Suprapubic skin (tissue), 4 donors: ENCODE measurements at regions not wholly inside any gene's neighbourhood (a gene's known extent, or its start where the extent isn't known, plus 50 kb on each side); places are given as distances from the start of the nearest gene placed in this dataset.

ENCODE experiments used
- DNase-seq, 2 donors: peaks; one replicate each; pipeline ENCODE4 v3.0.0-alpha.2; 2019; ENCODE audit warnings: low spot score in 2 of 2
- H3K27ac ChIP-seq: fragments of 200-600 bp; sonication (generic); one replicate; pipeline ENCODE4 v1.5.1; 2019
- H3K27me3 ChIP-seq: fragments of 200-600 bp; sonication (generic); one replicate; pipeline ENCODE4 v1.5.1; 2019
- H3K36me3 ChIP-seq: fragments of 200-600 bp; sonication (generic); one replicate; pipeline ENCODE4 v1.5.1; 2019
- H3K4me1 ChIP-seq: fragments of 200-600 bp; sonication (generic); one replicate; pipeline ENCODE4 v1.5.1; 2019
- H3K4me3 ChIP-seq: fragments of 200-600 bp; sonication (generic); one replicate; pipeline ENCODE4 v1.5.1; 2019; ENCODE audit warnings: mild to moderate bottlenecking
- H3K9me3 ChIP-seq: fragments of 200-600 bp; sonication (generic); one replicate; pipeline ENCODE4 v1.5.1; 2019
- EP300 ChIP-seq: sonication (generic); formaldehyde crosslinking; IDR thresholded peaks from one replicate; pipeline ENCODE4 v1.6.1; 2017; ENCODE audit warnings: antibody characterized with exemption
- POLR2A ChIP-seq, 2 donors: fragments of 450-650 bp; IDR thresholded peaks; one replicate each; pipeline ENCODE4 v1.6.1; 2017; ENCODE audit warnings: antibody characterized with exemption in 2 of 2, mild to moderate bottlenecking in 2 of 2, moderate library complexity in 2 of 2
- POLR2AphosphoS5 ChIP-seq, 3 donors: sonication (generic); formaldehyde crosslinking; IDR thresholded peaks; one replicate each; pipeline ENCODE4 v1.6.1; 2017; ENCODE audit warnings: antibody characterized with exemption in 3 of 3
- WGBS: methylation state at CpG from one replicate; pipeline ENCODE4 v1.1.5; 2018; 5-methylcytosine and 5-hydroxymethylcytosine counted together
- TF ChIP-seq, protein P1 (sequence below), 2 donors: fragments of 200-600 bp in 1 of 2; fragments of 450-650 bp in 1 of 2; sonication (generic) in 1 of 2; IDR thresholded peaks; one replicate each; pipeline ENCODE4 v1.5.1; 2016 to 2019; ENCODE audit warnings: antibody characterized with exemption in 2 of 2, mild to moderate bottlenecking in 1 of 2, moderate library complexity in 1 of 2

DNA sequence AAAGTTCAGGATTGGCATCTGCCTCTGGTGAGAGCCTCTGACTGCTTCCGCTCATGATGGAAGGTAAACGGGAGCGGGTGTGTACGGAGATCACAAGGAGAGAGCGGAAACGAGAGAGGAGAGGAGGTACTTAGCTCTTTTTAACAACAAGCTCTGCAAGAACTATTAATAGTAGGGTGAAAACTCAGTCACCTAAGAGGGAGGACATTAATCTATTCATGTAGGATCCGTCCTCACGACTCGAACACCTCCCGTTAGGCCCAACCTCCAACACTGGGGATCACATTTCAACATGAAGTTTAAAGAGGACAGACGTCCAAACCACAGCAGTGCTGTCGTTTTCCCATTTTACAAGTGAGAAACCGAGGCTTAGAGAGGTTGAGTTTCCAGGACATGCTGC is 173.7 kb downstream of the SLC28A3 start:
- no peak for TF ChIP-seq POLR2AphosphoS5 (IDR thresholded peaks at IDR 0.05)
- TF ChIP-seq EP300, result no peak
- no peak for TF ChIP-seq POLR2A (IDR thresholded peaks at IDR 0.05)
- TF ChIP-seq, protein P1, sequence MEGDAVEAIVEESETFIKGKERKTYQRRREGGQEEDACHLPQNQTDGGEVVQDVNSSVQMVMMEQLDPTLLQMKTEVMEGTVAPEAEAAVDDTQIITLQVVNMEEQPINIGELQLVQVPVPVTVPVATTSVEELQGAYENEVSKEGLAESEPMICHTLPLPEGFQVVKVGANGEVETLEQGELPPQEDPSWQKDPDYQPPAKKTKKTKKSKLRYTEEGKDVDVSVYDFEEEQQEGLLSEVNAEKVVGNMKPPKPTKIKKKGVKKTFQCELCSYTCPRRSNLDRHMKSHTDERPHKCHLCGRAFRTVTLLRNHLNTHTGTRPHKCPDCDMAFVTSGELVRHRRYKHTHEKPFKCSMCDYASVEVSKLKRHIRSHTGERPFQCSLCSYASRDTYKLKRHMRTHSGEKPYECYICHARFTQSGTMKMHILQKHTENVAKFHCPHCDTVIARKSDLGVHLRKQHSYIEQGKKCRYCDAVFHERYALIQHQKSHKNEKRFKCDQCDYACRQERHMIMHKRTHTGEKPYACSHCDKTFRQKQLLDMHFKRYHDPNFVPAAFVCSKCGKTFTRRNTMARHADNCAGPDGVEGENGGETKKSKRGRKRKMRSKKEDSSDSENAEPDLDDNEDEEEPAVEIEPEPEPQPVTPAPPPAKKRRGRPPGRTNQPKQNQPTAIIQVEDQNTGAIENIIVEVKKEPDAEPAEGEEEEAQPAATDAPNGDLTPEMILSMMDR (IDR thresholded peaks at IDR 0.05), result no peak
- no peak for DNase-seq

DNA sequence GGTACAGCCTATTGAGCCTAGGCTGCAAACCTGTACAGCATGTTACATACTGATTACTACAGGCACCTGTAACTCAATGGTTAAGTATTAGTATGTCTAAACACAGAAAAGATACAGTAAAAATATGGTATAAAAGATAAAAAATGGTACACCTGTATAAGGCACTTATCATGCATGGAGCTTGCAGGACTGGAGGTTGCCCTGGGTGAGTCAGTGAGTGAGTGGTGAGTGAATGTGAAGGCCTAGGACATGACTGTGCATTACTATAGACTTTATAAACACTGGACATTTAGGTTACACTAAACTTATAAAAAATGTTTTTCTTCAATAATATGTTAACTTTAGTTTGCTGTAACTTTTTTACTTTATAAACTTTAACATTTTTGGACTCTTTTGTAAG is 171.3 kb downstream of the SLC28A3 start:
- no peaks in the 10 kb centered on the region for H3K27me3 ChIP-seq
- no peak for TF ChIP-seq EP300
- TF ChIP-seq, protein P1 (IDR thresholded peaks at IDR 0.05), result no peak
- TF ChIP-seq POLR2AphosphoS5 (IDR thresholded peaks at IDR 0.05), result no peak
- no peak for TF ChIP-seq POLR2A (IDR thresholded peaks at IDR 0.05)
- no peaks in the 10 kb centered on the region for H3K9me3 ChIP-seq
- no peak for DNase-seq
- no peaks in the 10 kb centered on the region for H3K36me3 ChIP-seq
- no peaks in the 10 kb centered on the region for H3K4me1 ChIP-seq
- no peak overlapping the region for H3K4me3 ChIP-seq
- no peak overlapping the region for H3K27ac ChIP-seq

More for the DNA sequence above, 173.7 kb downstream of the SLC28A3 start:
- H3K4me1 ChIP-seq, result no peaks in the 10 kb centered on the region
- 69% methylated on average over 13 of the region's 13 CpGs for WGBS
- H3K9me3 ChIP-seq, result no peaks in the 10 kb centered on the region
- H3K27me3 ChIP-seq, result no peaks in the 10 kb centered on the region
- no peak overlapping the region for H3K4me3 ChIP-seq
- H3K27ac ChIP-seq, result no peak overlapping the region
- H3K36me3 ChIP-seq, result no peaks in the 10 kb centered on the region

DNA sequence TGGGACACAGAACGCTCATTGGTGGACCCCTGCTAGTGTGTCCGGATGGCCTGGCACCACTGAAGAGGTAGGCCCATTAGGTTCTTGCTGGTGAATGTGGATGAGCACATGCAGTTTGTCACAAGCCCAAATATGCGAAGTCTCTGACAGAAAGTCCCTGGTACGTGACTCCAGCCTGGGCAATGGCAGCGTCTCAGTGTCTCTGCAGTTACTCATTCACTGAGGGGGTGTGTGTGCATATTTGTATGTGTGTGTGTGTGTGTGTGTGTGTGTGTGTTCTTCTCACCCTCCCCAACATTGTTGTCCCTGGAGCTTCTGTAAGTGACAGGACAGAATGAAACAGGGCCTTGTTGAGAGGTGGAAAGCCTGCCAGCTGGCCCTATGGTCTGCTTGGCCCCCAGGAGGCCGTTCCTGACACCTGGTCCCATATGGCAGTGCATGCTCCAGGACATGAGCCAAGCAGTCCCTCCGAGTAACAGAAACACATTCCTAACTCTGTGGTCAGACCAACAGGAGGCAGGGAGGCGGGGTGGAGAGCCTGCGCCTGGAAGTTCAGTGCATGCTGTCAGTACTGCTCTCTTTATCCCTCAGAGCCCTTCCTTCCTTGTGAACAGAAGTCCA is 169.9 kb downstream of the SLC28A3 start:
- Histone ChIP-seq H3K27me3 (no peaks in the 10 kb centered on the region), H3K9me3 (no peaks in the 10 kb centered on the region), H3K27ac (no peak overlapping the region), H3K4me1 (no peaks in the 10 kb centered on the region), H3K36me3 (no peaks in the 10 kb centered on the region), H3K4me3 (no peak overlapping the region)
- TF ChIP-seq, protein P1 (IDR thresholded peaks at IDR 0.05), result no peak
- TF ChIP-seq POLR2A (IDR thresholded peaks at IDR 0.05) (no peak), EP300 (no peak), POLR2AphosphoS5 (IDR thresholded peaks at IDR 0.05) (no peak)
- peak in 1 of 2 donors; percentile 69 for DNase-seq
- 69% methylated on average over 7 of the region's 9 CpGs for WGBS

GRCh38 chr9:84173961-84174360 is 166.6 kb downstream of the SLC28A3 start:
- no peak for DNase-seq
- Histone ChIP-seq H3K9me3 (no peaks in the 10 kb centered on the region), H3K36me3 (no peaks in the 10 kb centered on the region), H3K27ac (no peak overlapping the region), H3K4me3 (no peak overlapping the region), H3K4me1 (no peaks in the 10 kb centered on the region), H3K27me3 (no peaks in the 10 kb centered on the region)
- TF ChIP-seq POLR2A (IDR thresholded peaks at IDR 0.05) (no peak), POLR2AphosphoS5 (IDR thresholded peaks at IDR 0.05) (no peak), EP300 (no peak)
- TF ChIP-seq, protein P1 (IDR thresholded peaks at IDR 0.05), result no peak
- 72% methylated on average over 2 of the region's 2 CpGs for WGBS

DNA sequence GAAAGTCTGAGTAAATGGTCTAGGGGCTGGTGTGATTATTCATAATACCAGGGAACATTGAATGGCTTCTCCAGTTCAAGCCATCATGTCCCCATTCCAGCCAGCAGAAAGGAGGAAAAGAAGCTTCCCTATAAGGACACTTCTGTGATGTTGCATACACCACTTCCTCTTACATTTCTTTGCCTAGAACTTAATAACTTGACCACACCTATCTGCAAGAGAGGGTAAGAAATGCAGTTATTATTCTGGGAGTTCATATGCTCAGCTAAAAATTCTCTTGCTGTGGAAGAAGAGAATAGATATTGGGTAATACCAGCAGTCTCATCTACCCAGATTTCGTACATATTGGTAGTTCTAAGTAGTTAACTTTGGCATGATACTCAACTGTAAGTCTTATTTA is 166.1 kb downstream of the SLC28A3 start:
- H3K4me1 ChIP-seq, result no peaks in the 10 kb centered on the region
- no peak for DNase-seq
- H3K27ac ChIP-seq, result no peak overlapping the region
- no peaks in the 10 kb centered on the region for H3K27me3 ChIP-seq
- no peak overlapping the region for H3K4me3 ChIP-seq
- no peaks in the 10 kb centered on the region for H3K36me3 ChIP-seq
- H3K9me3 ChIP-seq, result no peaks in the 10 kb centered on the region
- WGBS, result 66% methylated on average over 1 of the region's 1 CpG
- TF ChIP-seq EP300 (no peak), POLR2AphosphoS5 (IDR thresholded peaks at IDR 0.05) (no peak), POLR2A (IDR thresholded peaks at IDR 0.05) (no peak)
- TF ChIP-seq, protein P1 (IDR thresholded peaks at IDR 0.05), result no peak
